ENCODE measurements at regions not wholly inside any gene's neighbourhood (a gene's known extent, or its start where the extent isn't known, plus 50 kb on each side); places are given as distances from the start of the nearest gene placed in this dataset.

GRCh38 chr13:55990631-55991030, 1150.1 kb upstream of the PRR20A start:
- peaks cover 9 to 12% of the 10 kb centered on the region in 2 donors for H3K9me3 Mint-ChIP-seq
- Histone ChIP-seq H3K9me3 (ENCODE audit: control insufficient read depth, insufficient read depth, low read length) (no peaks in the 10 kb centered on the region), H3K27ac (ENCODE audit: low read length) (no peak overlapping the region), H3K4me1 (ENCODE audit: control insufficient read depth, insufficient read depth, low read length) (no peaks in the 10 kb centered on the region), H3K36me3 (ENCODE audit: control insufficient read depth, insufficient read depth, low read length) (no peaks in the 10 kb centered on the region), H3K4me3 (ENCODE audit: low read length) (no peak overlapping the region), H3K27me3 (ENCODE audit: control insufficient read depth, insufficient read depth, low read length) (no peaks in the 10 kb centered on the region)
- no peak overlapping the region for H3K27ac Mint-ChIP-seq
- intact Hi-C loops (cut with micrococcal nuclease) = no loop called here
- DNase-seq (no peak), ATAC-seq (no peak)
- no peaks in the 10 kb centered on the region for H3K27me3 Mint-ChIP-seq (ENCODE audit: low read depth in 2 of 2)
- no peak for TF ChIP-seq CTCF (IDR thresholded peaks at IDR 0.05)
- H3K4me1 Mint-ChIP-seq = no peaks in the 10 kb centered on the region
- no peaks in the 10 kb centered on the region for H3K36me3 Mint-ChIP-seq
- 100% methylated on average over 2 of the region's 3 CpGs for WGBS (ENCODE audit: insufficient coverage)
- no peak overlapping the region for H3K4me3 Mint-ChIP-seq

- Histone ChIP-seq H3K36me3 (ENCODE audit: control insufficient read depth, insufficient read depth, low read length) (no peaks in the 10 kb centered on the region), H3K27ac (ENCODE audit: low read length) (no peak overlapping the region), H3K4me3 (ENCODE audit: low read length) (no peak overlapping the region), H3K27me3 (ENCODE audit: control insufficient read depth, insufficient read depth, low read length) (no peaks in the 10 kb centered on the region), H3K4me1 (ENCODE audit: control insufficient read depth, insufficient read depth, low read length) (no peaks in the 10 kb centered on the region), H3K9me3 (ENCODE audit: control insufficient read depth, insufficient read depth, low read length) (no peaks in the 10 kb centered on the region)
- no peaks in the 10 kb centered on the region for H3K27me3 Mint-ChIP-seq (ENCODE audit: low read depth in 2 of 2)
- DNase-seq (no peak), ATAC-seq (no peak)
- no peaks in the 10 kb centered on the region for H3K4me1 Mint-ChIP-seq
- intact Hi-C loops (cut with micrococcal nuclease) = no loop called here
- H3K4me3 Mint-ChIP-seq = no peak overlapping the region
- H3K27ac Mint-ChIP-seq = no peak overlapping the region
- no CpG with 5 or more reads among the region's 2 CpGs for WGBS (ENCODE audit: insufficient coverage)
- peaks cover 9 to 12% of the 10 kb centered on the region in 2 donors for H3K9me3 Mint-ChIP-seq
- no peaks in the 10 kb centered on the region for H3K36me3 Mint-ChIP-seq
- no peak for TF ChIP-seq CTCF (IDR thresholded peaks at IDR 0.05)
Observed at GRCh38 chr13:55991666-55992065, 1149.1 kb upstream of the PRR20A start.

- ATAC-seq (no peak), DNase-seq (no peak)
- Mint-ChIP-seq H3K36me3 (no peaks in the 10 kb centered on the region), H3K4me1 (no peaks in the 10 kb centered on the region), H3K4me3 (no peak overlapping the region), H3K27me3 (ENCODE audit: low read depth in 2 of 2) (no peaks in the 10 kb centered on the region), H3K9me3 (peaks cover 9 to 12% of the 10 kb centered on the region in 2 donors), H3K27ac (no peak overlapping the region)
- no peaks in the 10 kb centered on the region for H3K27me3 ChIP-seq (ENCODE audit: control insufficient read depth, insufficient read depth, low read length)
- no peaks in the 10 kb centered on the region for H3K9me3 ChIP-seq (ENCODE audit: control insufficient read depth, insufficient read depth, low read length)
- H3K36me3 ChIP-seq (ENCODE audit: control insufficient read depth, insufficient read depth, low read length) = no peaks in the 10 kb centered on the region
- H3K27ac ChIP-seq (ENCODE audit: low read length) = no peak overlapping the region
- no peak overlapping the region for H3K4me3 ChIP-seq (ENCODE audit: low read length)
- WGBS (ENCODE audit: insufficient coverage) = no CpG with 5 or more reads among the region's 1 CpG
- intact Hi-C loops (cut with micrococcal nuclease) = no loop called here
- TF ChIP-seq CTCF (IDR thresholded peaks at IDR 0.05) = no peak
- H3K4me1 ChIP-seq (ENCODE audit: control insufficient read depth, insufficient read depth, low read length) = no peaks in the 10 kb centered on the region
Observed at GRCh38 chr13:55992145-55992544, 1148.6 kb upstream of the PRR20A start.

- Histone ChIP-seq H3K4me1 (ENCODE audit: control insufficient read depth, insufficient read depth, low read length) (no peaks in the 10 kb centered on the region), H3K4me3 (ENCODE audit: low read length) (no peak overlapping the region), H3K27ac (ENCODE audit: low read length) (no peak overlapping the region), H3K27me3 (ENCODE audit: control insufficient read depth, insufficient read depth, low read length) (no peaks in the 10 kb centered on the region), H3K36me3 (ENCODE audit: control insufficient read depth, insufficient read depth, low read length) (no peaks in the 10 kb centered on the region), H3K9me3 (ENCODE audit: control insufficient read depth, insufficient read depth, low read length) (peaks cover 7% of the 10 kb centered on the region)
- Mint-ChIP-seq H3K27me3 (ENCODE audit: low read depth in 2 of 2) (no peaks in the 10 kb centered on the region), H3K4me3 (no peak overlapping the region), H3K4me1 (no peaks in the 10 kb centered on the region), H3K36me3 (peaks cover 7% of the 10 kb centered on the region), H3K9me3 (peaks cover 4 to 14% of the 10 kb centered on the region in 2 donors), H3K27ac (no peak overlapping the region)
- intact Hi-C loops (cut with micrococcal nuclease) = no loop called here
- no peak for TF ChIP-seq CTCF (IDR thresholded peaks at IDR 0.05)
- no peak for DNase-seq
- WGBS (ENCODE audit: insufficient coverage) = 85% methylated on average over 2 of the region's 2 CpGs
- no peak for ATAC-seq
Observed at GRCh38 chr13:55999709-56000108, 1141.0 kb upstream of the PRR20A start.
